HG03520 (cell line): ENCODE measurements at regions not wholly inside any gene's neighbourhood (a gene's known extent, or its start where the extent isn't known, plus 50 kb on each side); places are given as distances from the start of the nearest gene placed in this dataset.

Experiments used
- ATAC-seq: cut with Tn5 transposase; IDR thresholded peaks from one replicate; pipeline ENCODE4 v1.9.1; 2021; ENCODE audit warnings: mild to moderate bottlenecking, moderate library complexity; ENCODE audit not compliant: unreplicated experiment

DNA sequence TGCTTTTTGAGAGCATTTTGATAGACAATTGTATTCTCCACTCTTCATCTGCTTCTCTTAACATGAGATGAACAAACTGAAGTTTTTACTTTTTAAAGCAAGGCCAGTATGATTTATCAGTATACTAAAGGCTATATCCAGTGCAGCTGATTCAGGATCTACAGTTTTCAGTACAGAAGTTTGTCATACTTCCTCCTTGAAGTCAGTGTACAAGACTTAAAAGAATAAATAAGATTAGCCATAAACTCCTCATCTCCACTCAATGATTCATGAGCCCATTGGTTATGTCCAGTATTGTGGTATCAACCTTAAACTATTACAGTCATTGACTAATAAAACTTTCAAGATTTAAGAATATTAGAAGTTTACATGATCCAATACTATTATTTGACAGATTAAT is 374.8 kb upstream of the EPHA7 start:
- no peak for ATAC-seq

DNA sequence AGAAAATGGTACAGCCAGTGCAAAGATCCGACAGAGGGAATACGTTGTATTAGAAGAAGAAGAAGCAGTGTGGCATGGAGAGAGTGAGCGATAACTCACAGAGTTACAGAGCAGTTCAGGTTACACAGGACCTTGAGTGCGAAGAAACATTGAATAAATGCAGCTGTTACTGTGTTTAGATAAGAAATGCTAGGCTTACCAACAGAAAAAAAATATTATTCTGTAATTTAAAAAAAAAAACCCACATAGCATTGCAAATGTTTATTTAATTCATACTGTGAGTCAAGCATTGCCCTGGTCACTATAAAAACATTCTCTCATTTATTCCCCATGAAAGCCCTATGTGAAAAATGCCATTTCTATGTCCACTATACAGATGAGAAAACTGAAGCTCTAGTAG is 373.4 kb upstream of the EPHA7 start:
- ATAC-seq: no peak

DNA sequence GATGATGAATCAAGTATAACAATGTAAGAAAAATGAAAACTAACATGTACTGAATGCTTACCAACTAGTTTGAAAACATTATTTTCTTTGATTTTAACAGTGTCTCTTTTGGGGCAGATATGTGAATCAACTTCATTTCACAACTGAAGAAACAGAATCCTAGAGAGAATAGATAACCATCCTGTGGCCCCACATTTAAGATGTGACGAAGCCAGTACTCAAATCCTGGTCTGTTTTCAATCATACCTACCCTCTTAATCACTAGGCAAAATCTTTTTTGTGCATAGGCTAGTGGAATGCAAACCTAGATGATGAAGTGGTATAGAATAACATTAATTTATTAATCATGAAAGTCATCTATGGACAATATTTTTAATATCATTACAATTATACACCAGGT is 371.6 kb upstream of the EPHA7 start:
- no peak for ATAC-seq

DNA sequence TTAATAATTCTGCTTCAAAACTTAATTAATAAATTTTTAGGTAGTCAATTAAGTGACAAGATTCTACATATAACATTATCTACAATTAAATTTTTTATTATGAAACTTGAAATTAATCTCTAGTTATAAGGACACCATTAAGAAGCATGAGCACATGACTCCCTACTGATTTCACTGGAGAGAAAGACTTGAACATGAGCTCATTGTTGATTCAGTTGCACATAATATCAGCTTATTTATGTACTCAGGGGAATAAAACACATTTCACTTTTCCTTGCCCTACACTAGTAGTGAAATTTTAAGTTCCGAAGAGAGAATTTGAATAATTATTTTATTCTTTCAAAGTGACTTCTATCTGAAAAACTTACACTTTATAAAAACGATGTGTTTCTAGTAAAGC is 370.2 kb upstream of the EPHA7 start:
- no peak for ATAC-seq

DNA sequence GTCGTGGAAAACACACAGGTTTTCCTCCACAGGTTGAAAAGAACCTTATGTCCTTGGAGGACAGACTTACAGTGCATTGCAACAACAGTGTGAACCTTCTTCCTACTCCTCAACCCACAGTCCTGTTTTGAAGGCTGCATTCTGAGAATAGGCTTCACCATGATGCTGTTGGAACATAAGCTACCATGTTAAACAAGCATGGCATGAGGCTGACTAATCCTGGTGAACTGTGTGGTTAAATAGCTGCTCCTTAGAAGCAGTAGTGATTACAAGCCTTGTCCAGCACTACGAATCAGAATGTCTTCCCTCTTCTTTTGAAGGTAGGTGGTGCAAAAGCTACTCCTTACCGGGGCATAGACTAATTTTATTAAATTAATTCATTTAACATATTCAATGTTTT is 368.5 kb upstream of the EPHA7 start:
- ATAC-seq: no peak

DNA sequence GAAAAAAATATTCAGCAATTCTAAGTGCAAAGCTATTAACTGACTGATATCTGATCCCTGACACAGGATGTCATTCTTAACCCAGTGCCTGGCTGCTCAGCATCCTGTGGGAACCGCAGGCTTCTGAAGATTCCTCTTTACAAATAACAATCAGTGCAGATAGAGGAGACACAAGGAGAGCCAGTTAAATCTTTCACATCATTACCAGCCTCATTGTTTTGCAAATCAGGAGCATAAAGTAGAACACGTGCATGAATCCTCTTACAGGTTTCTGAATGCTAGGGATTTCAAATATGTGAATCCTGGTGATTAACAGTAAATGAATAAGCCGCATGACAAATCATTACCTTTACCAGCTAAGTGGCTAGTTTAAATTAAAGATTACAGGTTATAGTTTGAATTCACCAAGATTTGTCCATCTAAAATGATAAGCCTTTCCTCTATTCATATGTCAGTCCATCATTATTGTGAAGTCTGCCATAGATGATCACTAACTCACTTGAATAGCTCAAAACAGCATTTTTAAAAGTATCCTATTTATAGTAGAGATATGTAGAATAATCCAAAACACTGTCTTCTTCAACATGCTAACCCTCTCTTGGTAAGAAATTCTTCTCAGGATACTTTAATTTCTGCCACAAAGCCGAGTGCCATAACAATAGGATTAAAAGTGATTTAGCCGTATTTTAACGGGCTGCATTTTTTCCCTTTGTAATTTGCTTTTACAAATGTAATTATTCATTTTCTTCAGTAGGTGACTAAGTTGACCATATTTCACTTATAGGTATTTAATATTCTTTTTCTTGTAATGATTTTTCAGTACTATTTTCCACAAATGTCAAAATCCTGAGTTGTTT is 367.3 kb upstream of the EPHA7 start:
- ATAC-seq: no peak

DNA sequence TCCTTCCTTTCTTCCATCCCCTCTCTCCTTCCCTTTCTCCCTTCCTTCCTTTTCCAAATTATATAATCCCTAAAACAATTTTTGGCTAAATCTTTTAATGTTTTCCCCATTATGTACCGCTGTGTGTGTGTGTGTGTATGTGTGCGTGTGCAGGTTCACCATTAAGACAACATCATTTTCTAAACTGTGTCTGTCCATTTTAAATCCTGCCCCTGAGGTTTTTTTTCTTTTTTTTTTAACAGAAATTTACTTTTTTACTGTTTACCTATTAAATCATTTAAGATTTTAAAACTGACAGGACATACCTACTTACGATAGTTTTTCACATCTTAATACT is 366.3 kb upstream of the EPHA7 start:
- no peak for ATAC-seq

DNA sequence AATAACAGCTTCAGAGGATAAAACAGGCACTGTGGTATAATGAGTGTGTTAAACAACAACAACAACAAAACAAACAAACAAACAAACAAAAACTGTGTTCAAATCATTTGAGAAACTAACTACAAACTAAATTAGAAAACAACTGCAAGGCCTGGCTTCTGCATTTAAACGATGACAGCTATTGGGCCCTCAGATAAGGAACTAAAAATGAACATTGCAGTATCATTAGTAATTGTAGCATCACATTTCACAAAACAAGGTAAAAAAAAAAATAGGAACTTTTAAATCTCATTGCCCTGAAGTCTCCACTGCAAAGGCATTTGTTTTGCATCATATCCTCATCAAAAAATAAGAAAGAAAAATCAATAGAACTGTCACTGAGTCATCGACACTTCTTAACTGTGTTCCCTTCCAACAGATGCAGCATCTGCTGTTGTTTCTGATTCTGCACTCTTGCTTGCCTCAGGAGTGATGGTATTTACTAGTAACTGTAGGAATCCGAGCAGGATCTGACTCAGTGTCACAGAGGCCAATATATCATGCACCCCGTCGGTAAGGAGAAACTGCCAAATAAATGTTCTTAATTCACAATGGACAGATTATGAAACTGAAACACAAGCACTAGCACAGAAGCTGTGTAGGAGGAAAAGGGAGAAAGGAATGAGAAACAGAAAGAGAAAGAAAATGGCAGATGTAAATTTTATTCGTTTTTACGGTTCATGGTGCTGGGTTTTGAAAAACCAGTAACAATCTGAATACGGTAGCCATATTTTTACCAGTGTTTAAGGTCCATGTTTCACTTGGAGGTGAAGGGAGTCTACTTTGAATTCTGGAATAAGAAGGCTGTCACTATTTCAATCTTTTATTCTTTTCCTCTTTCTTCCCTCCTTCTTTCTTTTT is 365.7 kb upstream of the EPHA7 start:
- no peak for ATAC-seq

DNA sequence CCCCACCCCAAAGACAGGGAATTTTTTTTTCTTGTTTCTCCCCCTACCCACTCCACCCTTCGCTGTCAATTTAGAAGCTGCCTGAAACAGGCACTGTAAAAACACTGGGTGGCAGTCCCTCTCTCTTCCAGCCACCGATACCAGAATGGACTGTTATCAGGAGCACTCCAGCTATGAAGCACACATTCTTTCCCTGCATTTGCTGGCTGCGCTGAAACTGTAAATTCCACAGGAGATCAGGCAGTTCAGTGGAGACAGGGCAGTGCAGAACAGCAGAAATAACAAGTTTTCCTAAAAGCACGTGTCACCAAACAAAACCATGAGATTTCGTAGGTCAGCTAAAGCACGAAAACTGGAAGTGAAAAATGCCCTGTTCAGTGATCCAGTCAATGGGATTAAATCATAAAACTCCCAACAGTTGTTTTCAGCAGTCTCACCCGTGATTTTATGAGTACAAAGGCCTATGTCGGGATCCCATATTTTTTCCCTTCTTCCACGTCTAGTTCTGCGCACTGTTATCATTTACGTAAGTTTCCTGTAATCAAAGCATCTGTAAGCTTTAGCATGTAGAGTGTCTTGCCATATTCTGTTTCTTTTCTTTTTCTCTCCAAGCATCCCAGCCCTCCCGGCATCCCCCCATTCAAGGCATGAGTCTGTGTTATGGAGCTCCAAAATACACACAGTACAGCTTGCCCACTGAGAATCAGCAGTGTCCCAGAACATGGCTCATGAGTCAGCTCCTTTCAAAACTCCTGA is 359.9 kb upstream of the EPHA7 start:
- ATAC-seq: no peak

DNA sequence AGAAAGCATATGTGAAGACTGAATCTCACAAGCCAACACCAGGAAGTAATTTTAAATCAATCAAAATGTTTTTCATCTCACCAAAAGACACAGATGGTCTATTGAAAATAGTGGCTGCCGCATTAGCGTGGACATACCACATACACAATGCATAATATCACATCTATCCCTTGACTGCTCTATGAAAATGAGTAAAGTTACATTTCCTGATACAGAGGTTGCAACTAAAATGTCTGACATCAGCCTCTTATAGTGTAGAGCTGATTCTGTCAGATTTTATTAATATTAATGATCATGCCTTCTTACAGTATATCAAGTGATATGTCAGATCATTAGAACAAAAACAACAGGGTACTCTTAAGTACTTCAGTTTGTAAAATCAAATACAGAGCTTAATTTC is 339.8 kb upstream of the EPHA7 start:
- ATAC-seq: no peak

DNA sequence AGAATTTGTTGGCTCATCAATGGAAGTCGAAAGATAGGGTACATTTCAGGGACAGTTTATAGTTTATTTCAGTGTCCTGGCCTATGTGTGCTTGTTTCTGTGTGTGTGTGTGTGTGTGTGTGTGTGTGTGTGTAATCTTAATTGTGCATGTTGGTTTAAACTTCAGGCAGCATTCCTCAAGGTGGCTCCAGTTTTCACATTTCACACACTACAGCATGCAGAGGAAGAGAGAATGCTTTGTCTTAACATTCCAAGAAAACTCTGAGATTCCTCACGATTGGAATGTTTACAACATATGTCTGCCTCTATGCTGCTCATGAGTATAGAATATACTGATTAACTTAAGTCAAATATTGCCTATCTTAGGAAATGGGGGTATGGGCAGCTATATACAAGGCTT is 332.6 kb upstream of the EPHA7 start:
- ATAC-seq: no peak

DNA sequence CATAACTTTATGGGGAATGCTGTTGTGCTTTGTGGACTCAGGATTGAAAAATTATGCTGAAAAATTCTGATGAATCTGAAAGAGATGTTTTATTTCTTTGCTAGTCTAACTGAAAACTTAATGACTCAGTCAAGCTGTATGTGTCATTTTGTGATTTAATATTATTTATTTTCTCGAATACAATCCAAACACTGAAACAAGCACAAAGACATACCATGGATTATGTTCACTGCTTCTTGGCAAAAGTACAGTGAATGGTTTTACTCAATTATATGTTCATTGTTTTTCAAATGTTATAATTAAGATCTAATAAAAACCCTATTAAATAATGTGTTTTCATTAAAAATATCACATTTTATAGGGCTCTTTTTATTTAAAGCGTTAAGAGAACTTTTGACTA is 330.6 kb upstream of the EPHA7 start:
- ATAC-seq: no peak

DNA sequence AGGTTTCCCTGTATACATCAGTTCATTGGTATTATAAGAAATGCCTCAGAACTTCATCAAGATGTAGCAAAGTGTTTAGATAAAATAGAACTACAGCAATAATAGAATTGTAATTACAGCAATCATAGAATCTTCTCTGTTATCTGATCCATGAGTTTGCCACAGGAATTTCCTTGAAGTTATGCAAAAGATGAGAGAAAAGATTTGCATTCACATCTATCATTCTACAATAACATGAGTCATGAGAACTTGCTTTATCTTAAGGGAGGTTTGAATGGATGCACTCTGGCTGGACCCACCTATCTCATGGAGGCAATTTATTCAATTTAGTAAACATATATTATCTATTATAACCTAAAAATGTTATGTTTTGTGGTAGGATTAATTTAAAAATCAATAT is 329.8 kb upstream of the EPHA7 start:
- no peak for ATAC-seq

DNA sequence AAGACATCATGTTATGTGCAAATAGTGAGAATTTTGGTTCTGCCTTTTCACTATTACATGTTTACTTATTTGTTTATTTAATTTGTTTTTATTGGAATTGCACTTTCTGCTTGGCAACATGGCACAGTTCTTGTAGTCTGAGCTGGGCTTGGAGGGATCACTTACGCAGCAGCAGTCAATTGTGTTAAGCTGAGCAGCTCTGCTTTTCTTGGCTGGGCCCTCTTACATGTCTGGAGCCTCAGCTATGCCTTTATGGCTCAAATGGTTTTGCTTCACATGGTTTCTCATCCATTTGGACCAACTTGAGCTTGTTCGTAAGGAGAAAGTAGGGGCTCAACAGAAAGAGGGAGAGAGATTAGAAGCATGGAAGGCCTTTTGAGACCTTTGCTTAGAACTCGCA is 327.5 kb upstream of the EPHA7 start:
- no peak for ATAC-seq

DNA sequence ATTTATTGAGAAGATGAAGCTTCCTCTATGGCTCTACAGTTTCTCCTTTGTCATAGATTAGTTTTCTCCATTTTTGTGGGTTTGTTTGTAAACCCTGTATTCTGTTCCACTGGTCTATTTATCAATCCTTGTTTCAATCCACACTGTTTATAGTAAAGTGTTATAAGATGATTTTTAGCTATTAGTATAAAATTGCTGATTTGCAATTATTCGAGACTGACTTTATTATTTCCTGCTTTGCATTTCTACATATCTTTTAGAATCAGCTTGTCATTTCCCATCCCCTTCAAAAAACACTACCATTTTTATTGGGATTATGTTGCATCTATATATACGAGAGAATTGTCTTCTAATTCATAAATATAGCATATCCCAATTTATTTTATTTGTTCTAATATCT is 325.9 kb upstream of the EPHA7 start:
- no peak for ATAC-seq

DNA sequence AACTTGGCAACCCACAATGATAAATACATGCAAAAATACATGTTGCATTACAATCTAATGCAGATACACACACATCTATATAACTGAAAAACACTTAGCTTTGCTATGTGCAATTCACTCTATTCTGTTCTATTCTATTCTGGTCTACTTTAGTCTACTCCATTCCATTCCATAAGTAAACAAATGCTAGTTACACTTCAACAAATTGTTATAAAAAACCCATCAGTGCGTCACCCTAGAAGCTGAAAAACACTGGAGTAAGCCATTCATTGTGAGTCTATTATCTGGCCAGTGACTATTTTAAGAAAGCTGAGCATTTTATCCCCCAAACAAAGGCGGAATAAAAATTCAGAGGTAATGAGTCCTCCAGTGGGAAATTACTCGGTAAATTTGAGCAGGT is 315.7 kb upstream of the EPHA7 start:
- ATAC-seq: no peak

DNA sequence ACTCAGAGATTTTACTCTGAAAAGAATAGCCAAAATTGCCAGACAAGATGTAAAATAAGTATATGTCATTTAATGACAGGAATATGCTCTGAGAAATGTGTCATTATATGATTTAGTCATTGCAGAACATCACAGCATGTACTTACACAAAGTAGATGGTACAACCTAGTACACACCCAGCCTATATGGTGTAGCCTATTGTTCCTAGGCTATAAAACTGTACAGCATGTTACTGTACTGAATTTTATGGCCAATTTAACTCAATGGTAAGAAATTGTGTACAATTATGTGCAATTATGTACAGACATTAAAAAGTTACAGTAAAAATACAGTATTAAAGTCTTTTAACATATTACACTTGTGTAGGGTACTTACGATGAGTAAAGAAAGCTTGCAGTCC is 311.9 kb upstream of the EPHA7 start:
- ATAC-seq: no peak

DNA sequence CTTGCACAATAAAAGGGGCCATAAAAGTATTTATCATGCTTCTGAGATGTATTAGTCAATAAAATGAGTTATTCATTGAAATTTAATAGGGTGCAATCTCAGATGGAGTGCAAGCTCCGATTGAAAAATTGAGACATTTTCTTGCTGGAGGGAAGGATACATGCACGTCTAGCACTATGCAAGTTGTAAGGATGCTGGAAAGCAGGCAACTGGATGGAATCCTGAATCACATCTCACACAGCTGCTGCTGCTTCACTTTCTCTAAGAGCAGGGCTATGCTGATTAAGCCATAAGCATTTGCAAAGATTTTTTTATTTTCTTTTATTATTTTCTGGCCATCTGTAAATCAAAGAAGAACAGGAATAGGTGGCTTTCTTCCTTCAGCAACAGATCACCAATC is 308.8 kb upstream of the EPHA7 start:
- no peak for ATAC-seq

DNA sequence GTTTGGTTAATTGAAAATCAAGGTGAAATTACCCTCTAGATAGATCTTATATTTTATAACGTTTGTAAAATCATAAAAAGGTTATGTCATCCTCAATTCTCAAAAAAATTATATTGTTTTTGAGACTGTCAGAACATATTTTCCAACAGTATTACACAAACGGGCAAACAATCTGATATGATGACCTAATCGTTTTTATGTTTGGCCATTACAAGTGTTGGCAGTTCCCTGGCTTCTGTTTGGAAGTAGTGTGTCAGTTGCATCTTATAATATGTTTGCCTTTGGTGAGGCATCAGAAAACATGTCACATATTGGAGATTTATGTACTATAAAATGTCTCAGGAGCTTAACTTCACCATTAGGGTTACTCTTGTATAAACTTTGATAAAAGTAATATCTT is 308.1 kb upstream of the EPHA7 start:
- no peak for ATAC-seq

DNA sequence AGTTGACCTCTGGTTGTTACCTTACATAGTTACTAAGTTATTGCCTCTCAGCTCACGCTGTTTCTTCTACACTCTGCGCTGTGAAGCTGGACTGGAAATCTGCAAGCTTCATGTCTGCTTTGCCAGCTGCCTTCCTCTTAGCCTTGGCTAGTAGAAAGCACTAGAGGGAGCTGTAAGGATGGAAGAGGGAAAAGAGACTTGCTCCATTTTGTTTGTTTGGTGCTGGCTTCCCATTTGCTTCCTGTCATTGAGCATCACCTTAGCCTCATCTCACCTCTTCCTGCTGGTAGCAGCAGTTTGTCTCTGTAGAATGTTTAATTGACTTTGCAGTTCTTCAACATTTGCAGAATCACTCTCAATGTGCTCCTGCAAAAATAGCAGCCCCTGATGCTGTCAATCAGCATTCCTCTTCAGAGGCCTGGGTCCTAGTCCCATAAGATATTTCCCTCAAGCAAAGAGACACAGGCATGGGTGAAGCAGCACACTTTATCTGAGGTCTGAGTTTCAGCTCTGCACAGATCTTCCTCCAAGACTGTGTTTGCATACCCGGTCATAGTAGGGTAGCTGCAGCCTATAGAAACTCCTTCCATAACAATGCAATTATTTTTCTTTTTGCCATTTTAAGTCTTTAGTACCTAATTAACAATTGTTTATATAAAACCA is 302.2 kb upstream of the EPHA7 start:
- ATAC-seq: no peak

DNA sequence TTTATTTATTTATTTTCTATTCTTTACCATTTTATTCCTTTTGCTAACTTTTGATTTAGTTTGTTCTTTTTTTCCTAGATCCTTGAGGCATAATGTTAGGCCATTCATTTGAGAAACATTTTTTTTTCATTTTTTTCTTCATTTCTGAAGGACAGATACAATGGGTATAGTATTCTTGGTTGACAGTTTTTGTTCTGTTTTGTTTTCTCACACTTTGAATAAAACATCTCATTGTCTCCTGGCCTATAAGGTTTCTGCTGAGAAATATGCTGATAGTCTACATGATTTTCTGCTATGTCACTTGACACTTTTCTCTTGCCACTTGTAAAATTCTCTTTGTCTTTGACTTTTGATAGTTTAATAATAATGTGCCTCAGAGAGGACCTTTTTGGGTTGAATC is 294.6 kb upstream of the EPHA7 start:
- ATAC-seq: no peak
